ENCODE measurements at regions not wholly inside any gene's neighbourhood (a gene's known extent, or its start where the extent isn't known, plus 50 kb on each side); places are given as distances from the start of the nearest gene placed in this dataset.

DNA sequence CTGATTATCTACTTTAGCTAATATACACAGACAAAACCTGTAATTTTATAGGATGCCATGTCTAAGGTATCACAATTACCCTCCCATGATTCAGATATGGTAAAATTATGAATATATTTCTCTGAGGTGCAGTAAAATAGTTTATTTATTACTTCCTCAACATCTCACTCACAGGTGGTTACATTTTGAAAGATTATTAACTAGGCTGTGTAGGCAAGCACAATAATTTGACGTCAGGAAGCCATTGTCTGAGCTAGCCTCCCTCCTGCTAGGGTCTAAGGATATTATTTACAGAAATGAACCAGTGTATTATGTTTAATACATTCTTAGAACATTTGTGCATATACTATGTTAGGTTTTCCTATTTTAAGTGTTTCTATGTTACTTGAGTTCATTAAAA is 69.9 kb upstream of the ADGRL2 start:
- TF ChIP-seq YY1 (IDR thresholded peaks at IDR 0.05; ENCODE audit: insufficient read depth, insufficient read length), result no peak
- no peak for TF ChIP-seq SUZ12 (IDR thresholded peaks at IDR 0.05; ENCODE audit: extremely low read depth, insufficient read depth, insufficient read length)
